ENCODE measurements at regions not wholly inside any gene's neighbourhood (a gene's known extent, or its start where the extent isn't known, plus 50 kb on each side); places are given as distances from the start of the nearest gene placed in this dataset.

- DNase-seq: no peak
Measured at GRCh38 chr13:85663856-85664255, 135.4 kb downstream of the SLITRK6 start.

GRCh38 chr13:85662186-85662585, 137.0 kb downstream of the SLITRK6 start:
- no peak for DNase-seq

- no peak for DNase-seq
Measured at GRCh38 chr13:85661675-85662074, 137.5 kb downstream of the SLITRK6 start.

- DNase-seq: no peak
Measured at GRCh38 chr13:85659493-85659892, 139.7 kb downstream of the SLITRK6 start.

- no peak for DNase-seq
Measured at GRCh38 chr13:85657942-85658341, 141.3 kb downstream of the SLITRK6 start.

- DNase-seq: no peak
Measured at GRCh38 chr13:85655040-85655439, 144.2 kb downstream of the SLITRK6 start.

GRCh38 chr13:85654227-85654626, 145.0 kb downstream of the SLITRK6 start:
- DNase-seq: no peak

- no peak for DNase-seq
Measured at GRCh38 chr13:85653681-85654080, 145.5 kb downstream of the SLITRK6 start.

GRCh38 chr13:85652491-85652890, 146.7 kb downstream of the SLITRK6 start:
- no peak for DNase-seq

- no peak for DNase-seq
Measured at GRCh38 chr13:85651440-85651839, 147.8 kb downstream of the SLITRK6 start.

GRCh38 chr13:85650613-85651012, 148.6 kb downstream of the SLITRK6 start:
- no peak for DNase-seq

- DNase-seq: no peak
Measured at GRCh38 chr13:85640727-85641126, 158.5 kb downstream of the SLITRK6 start.

GRCh38 chr13:85638815-85639393, 160.3 kb downstream of the SLITRK6 start:
- DNase-seq: no peak

- no peak for DNase-seq
Measured at GRCh38 chr13:85638265-85638664, 161.0 kb downstream of the SLITRK6 start.

- DNase-seq: no peak
Measured at GRCh38 chr13:85632526-85633195, 166.6 kb downstream of the SLITRK6 start.

- DNase-seq: no peak
Measured at GRCh38 chr13:85631801-85632200, 167.4 kb downstream of the SLITRK6 start.

- DNase-seq: no peak
Measured at GRCh38 chr13:85626603-85627002, 172.6 kb downstream of the SLITRK6 start.

GRCh38 chr13:85619321-85619720, 179.9 kb downstream of the SLITRK6 start:
- no peak for DNase-seq

- no peak for DNase-seq
Measured at GRCh38 chr13:85618521-85618920, 180.7 kb downstream of the SLITRK6 start.

- no peak for DNase-seq
Measured at GRCh38 chr13:85616275-85616674, 182.9 kb downstream of the SLITRK6 start.

GRCh38 chr13:85615031-85615430, 184.2 kb downstream of the SLITRK6 start:
- no peak for DNase-seq

- no peak for DNase-seq
Measured at GRCh38 chr13:85610024-85610423, 189.2 kb downstream of the SLITRK6 start.

- no peak for DNase-seq
Measured at GRCh38 chr13:85608255-85608829, 190.9 kb downstream of the SLITRK6 start.

GRCh38 chr13:85603735-85604134, 195.5 kb downstream of the SLITRK6 start:
- no peak for DNase-seq

GRCh38 chr13:85601526-85601925, 197.7 kb downstream of the SLITRK6 start:
- no peak for DNase-seq

Data from T-helper 1 cell (primary cell).